ENCODE measurements at regions not wholly inside any gene's neighbourhood (a gene's known extent, or its start where the extent isn't known, plus 50 kb on each side); places are given as distances from the start of the nearest gene placed in this dataset.

GRCh38 chr17:27398691-27399090 lies 57.6 kb upstream of the KSR1 start:
- TF ChIP-seq, protein P1, sequence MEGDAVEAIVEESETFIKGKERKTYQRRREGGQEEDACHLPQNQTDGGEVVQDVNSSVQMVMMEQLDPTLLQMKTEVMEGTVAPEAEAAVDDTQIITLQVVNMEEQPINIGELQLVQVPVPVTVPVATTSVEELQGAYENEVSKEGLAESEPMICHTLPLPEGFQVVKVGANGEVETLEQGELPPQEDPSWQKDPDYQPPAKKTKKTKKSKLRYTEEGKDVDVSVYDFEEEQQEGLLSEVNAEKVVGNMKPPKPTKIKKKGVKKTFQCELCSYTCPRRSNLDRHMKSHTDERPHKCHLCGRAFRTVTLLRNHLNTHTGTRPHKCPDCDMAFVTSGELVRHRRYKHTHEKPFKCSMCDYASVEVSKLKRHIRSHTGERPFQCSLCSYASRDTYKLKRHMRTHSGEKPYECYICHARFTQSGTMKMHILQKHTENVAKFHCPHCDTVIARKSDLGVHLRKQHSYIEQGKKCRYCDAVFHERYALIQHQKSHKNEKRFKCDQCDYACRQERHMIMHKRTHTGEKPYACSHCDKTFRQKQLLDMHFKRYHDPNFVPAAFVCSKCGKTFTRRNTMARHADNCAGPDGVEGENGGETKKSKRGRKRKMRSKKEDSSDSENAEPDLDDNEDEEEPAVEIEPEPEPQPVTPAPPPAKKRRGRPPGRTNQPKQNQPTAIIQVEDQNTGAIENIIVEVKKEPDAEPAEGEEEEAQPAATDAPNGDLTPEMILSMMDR (tag by site-specific recombination; IDR thresholded peaks at IDR 0.05), result no peak
- TF ChIP-seq ZBTB8A (tag by site-specific recombination; IDR thresholded peaks at IDR 0.05), result no peak
- TF ChIP-seq GFI1B (tag by site-specific recombination; IDR thresholded peaks at IDR 0.05), result no peak
- no peak for TF ChIP-seq ZNF324 (tag by site-specific recombination; IDR thresholded peaks at IDR 0.05)
- TF ChIP-seq ZBTB26 (tag by site-specific recombination; optimal IDR thresholded peaks at IDR 0.05), result no peak
- TF ChIP-seq ZNF747 (tag by site-specific recombination; IDR thresholded peaks at IDR 0.05), result no peak
- no peak for TF ChIP-seq ZNF623 (tag by site-specific recombination; IDR thresholded peaks at IDR 0.05)
